ENCODE measurements at regions not wholly inside any gene's neighbourhood (a gene's known extent, or its start where the extent isn't known, plus 50 kb on each side); places are given as distances from the start of the nearest gene placed in this dataset.
"Not testable (repeated sequence)": the region's sequence is repeated elsewhere in the genome, so short reads cannot be mapped to it uniquely, and the experiment has no call there.

GRCh38 chr16:22627043-22627442 is 116.4 kb downstream of the NPIPB5 start:
- no peak for DNase-seq

- DNase-seq: no peak
These were observed 118.3 kb downstream of the NPIPB5 start for GRCh38 chr16:22628994-22629393.

DNA sequence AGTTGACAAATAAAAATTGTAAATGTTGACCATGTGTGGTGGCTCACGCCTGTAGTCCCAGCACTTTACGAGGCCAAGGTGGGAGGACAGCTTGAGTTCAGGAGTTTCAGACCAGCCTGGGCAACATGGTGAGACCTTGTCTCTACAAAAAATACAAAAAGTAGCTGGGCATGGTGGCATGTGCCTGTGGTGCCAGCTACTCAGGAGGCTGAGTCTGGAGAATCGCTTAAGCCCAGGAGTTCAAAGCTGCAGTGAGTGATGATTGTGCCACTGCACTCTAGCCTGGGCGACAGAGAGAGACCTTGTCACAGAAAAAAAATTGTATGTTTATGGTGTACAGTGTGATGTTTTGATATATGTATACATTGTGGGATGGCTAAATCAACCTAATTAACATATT is 119.6 kb downstream of the NPIPB5 start:
- DNase-seq: no peak

GRCh38 chr16:22631264-22631663 is 120.6 kb downstream of the NPIPB5 start:
- DNase-seq: no peak

DNA sequence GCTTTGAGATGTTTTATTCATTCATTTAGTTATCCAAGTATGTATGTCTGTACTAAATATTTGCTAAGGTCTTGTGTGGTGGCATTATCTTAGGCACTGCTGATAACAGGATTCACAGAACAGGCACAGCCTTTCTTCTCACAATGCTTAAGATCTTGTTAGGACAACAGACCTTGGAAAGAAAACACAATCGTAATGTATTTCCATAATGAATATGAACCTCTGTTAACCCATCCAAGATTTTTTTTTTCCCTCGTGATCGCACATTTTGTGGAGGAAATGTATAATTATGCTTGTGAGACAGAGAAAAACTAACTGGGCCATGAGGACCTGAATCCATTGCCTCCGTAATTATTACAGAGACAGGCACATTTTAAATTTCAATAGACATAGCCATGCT is 121.9 kb downstream of the NPIPB5 start:
- DNase-seq: no peak

DNA sequence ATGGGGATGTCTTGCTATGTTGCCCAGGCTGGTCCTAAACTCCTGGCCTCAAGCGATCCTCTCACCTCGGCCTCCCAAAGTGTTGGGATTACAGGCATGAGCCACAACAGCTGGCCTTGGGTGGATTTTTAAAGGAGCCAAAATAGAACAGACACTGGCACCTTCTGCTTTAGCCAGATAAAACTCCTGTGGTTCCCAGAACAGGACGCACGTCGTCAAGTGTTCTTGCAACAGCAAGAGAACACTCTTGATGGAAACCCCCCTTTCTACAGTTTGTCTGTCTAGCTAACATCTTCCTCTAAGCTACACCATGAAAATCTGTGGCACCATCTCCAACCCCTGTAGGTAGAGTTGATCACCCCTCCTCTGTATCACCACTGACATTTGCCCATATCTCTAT is 122.6 kb downstream of the NPIPB5 start:
- no peak for DNase-seq

DNA sequence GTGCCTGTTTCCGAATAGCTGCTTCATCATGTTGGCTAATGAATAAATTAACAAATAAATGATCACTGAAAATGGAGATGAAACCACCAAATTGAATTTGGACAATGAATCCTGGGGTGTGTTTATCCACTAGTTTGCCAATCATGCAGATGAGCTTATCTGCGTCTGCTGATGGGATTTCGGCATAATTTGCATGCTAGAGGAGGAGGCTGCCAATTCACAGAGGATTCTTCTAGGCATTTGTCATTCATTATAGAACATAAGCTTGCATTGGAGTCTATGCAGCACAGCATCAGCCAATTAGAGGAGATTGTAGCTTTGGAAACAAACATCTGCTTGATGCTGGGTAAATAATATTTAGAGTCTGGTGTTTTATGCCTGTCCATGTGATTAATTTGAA is 123.1 kb downstream of the NPIPB5 start:
- no peak for DNase-seq

GRCh38 chr16:22634954-22635353 is 124.3 kb downstream of the NPIPB5 start:
- DNase-seq: no peak

- no peak for DNase-seq
These were observed 124.7 kb downstream of the NPIPB5 start for GRCh38 chr16:22635357-22635761.

- no peak for DNase-seq
These were observed 125.1 kb downstream of the NPIPB5 start for GRCh38 chr16:22635801-22636200.

- DNase-seq: peak; percentile 86
These were observed 127.9 kb downstream of the NPIPB5 start for GRCh38 chr16:22638393-22639206.

GRCh38 chr16:22641131-22641628 is 130.5 kb downstream of the NPIPB5 start:
- peak; percentile 17 for DNase-seq

DNA sequence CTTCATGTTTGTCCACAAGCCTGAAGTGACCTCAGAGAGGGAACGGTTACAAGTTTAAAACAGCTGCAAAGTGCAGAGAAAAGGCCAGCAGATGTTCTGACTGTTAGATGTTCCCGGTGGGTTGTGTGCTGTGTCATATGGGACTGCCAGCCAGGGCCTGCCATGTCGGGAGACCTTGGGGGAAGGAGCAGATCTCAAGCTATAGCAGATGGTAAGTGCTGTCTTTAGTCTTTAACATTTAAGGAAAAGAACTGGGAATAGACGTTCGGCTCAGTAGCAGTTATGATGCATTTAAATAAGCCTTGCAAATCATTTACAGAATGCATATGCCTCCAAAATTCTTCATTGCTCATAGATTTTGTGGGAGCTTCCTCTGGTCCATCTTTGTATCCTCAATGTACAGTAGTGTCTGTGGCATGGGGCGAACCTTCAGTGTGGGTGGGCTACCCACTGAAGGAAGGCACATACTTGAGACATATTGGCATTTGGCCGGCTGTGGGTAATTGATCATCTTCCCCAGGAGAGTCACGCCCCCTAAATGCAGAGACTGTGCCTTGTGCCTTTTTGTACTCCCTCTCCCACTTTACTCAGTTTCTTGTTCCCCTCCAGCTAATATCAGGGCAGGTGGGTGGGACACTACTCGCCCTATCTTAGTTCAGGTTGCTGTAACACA is 131.9 kb downstream of the NPIPB5 start:
- no peak for DNase-seq

DNA sequence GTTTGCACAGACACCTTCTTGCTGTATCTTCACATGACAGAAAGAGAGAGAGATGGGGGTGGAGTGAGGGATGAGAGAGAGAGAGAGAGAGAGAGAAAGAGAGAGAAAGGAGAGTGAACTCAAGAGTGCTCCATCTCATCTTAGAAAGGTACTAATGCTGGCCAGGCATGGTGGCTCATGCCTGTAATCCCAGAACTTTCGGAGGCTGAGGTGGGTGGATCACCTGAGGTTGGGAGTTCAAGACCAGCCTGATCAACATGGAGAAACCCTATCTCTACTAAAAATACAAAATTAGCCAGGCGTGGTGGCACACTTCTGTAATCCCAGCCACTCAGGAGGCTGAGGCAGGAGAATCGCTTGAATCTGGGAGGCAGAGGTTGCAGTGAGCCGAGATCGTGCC is 132.5 kb downstream of the NPIPB5 start:
- not testable (repeated sequence) for DNase-seq

DNA sequence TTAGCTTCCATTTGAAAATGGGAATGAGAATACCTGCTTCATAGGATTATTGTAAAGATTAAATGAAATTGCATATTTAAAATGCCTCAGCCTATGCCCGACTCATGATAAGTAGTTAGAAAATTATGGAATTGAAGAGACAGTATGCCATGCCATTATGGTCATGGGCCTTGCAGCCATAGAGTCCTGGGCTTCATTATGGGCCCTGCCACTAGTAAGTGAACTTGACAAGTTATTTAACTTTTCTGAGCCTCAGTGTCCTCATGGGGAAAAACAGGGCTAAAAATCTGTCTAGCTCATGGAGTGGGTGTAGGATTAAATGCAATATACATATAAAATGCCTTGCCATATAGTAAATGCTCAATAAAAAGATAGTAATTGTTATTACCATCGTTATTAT is 133.2 kb downstream of the NPIPB5 start:
- no peak for DNase-seq

GRCh38 chr16:22645868-22646267 is 135.2 kb downstream of the NPIPB5 start:
- DNase-seq: no peak

DNA sequence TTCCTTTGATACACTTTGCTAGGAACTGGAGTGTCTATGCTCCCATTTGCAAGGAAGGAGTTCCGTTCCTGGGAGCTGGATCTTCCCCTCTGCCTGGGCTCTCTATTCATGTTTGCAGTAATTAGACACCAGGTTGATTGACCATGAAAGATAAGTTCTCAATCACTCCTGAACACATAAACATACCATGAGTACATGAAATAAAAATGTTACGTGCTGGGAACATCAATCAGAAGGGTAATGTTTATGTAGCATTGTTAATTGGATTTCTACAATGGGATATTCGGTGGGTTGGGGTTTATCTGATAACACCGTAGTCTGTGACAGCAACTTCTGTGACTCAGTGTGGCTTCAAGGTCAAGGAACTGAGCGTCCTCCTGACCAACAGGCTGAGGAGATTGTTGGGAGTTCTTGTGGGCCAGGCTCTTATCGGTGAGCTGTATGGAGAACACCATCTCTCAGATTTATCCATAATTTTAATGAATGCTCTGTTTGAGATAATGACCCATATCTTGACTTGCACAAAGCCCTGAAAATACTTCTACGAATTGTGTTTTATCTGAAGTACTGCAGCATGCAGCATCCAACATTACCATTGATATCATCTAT is 136.4 kb downstream of the NPIPB5 start:
- no peak for DNase-seq

- no peak for DNase-seq
These were observed 137.4 kb downstream of the NPIPB5 start for GRCh38 chr16:22648141-22648540.

- DNase-seq: no peak
These were observed 138.2 kb downstream of the NPIPB5 start for GRCh38 chr16:22648941-22649340.

DNA sequence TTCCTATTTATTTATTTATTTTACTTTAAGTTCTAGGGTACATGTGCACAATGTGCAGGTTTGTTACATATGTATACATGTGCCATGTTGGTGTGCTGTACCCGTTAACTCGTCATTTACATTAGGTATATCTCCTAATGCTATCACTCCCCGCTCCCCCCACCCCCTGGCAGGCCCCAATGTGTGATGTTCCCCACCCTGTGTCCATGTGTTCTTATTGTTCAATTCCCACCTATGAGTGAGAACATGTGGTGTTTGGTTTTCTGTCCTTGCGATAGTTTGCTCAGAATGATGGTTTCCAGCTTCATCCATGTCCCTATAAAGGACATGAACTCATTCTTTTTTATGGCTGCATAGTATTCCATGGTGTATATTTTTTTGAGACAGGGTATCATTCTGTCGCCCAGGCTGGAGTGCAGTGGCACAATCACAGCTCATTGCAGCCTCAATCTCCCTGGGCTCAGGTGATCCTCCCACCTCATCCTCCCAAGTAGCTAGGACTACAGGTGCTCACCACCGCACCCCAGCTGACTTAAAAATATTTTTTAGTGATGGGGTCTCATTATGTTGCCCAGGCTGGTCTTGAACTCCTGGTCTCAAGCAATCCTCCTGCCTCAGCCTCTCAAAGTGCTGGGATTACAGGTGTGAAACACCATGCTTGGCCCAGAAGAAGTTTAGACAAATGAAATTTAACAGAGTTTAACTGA is 140.6 kb downstream of the NPIPB5 start:
- not testable (repeated sequence) for DNase-seq

DNA sequence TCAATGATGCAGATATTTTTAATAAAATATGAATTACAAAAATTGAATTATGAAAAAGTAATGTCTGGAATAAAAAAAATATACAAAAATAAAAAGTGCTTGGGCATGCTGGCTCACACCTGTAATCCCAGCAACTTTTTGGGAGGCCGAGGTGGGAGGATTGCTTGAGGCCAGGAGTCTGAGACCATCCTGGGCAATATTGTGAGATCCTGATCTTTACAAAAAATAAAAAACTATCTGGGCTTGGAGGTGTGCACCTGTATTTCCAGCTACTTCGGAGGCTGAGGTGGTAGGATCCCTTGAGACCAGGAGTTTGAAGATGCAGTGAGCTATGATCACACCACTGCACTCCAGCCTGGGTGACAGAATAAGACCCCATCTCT is 141.8 kb downstream of the NPIPB5 start:
- no peak for DNase-seq

GRCh38 chr16:22653876-22654275 is 143.2 kb downstream of the NPIPB5 start:
- no peak for DNase-seq

DNA sequence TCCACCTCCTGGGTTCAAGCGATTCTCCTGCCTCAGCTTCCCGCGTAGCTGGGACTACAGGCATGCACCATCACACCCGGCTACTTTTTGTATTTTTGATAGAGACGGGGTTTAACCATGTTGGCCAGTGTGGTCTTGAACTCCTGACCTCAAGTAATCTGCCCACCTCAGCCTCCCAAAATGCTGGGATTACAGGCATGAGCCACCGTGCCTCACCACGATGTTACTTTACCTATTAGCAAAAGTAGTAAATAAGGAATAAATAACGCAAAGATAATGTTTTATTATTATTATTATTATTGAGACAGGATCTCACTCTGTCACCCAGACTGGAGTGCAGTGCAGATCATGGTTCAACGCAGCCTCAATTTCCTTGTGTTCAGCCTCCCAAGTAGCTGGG is 145.9 kb downstream of the NPIPB5 start:
- DNase-seq: not testable (repeated sequence)
